NCI-H2029 (cell line): ENCODE measurements at regions not wholly inside any gene's neighbourhood (a gene's known extent, or its start where the extent isn't known, plus 50 kb on each side); places are given as distances from the start of the nearest gene placed in this dataset.

Experiments used
- DNase-seq: peaks from one replicate; lab custom pipeline; 2025; lab: John Stamatoyannopoulos, UW

- DNase-seq, result peak; percentile 56
Observed at GRCh38 chr7:25360451-25360850, 132.2 kb upstream of the NPVF start.

- DNase-seq, result no peak
Observed at GRCh38 chr7:25361387-25361786, 133.1 kb upstream of the NPVF start.

GRCh38 chr7:25361863-25362262 lies 133.6 kb upstream of the NPVF start:
- peak; percentile 9 for DNase-seq

GRCh38 chr7:25368599-25369201 lies 140.4 kb upstream of the NPVF start:
- no peak for DNase-seq

- peak; percentile 15 for DNase-seq
Observed at GRCh38 chr7:25369786-25370185, 141.5 kb upstream of the NPVF start.

GRCh38 chr7:25371972-25372371 lies 143.7 kb upstream of the NPVF start:
- DNase-seq, result no peak

- no peak for DNase-seq
Observed at GRCh38 chr7:25375805-25376600, 147.7 kb upstream of the NPVF start.

GRCh38 chr7:25379351-25380300 lies 151.3 kb upstream of the NPVF start:
- DNase-seq, result no peak

GRCh38 chr7:25381818-25382589 lies 153.7 kb upstream of the NPVF start:
- DNase-seq, result no peak

- no peak for DNase-seq
Observed at GRCh38 chr7:25382869-25383268, 154.6 kb upstream of the NPVF start.

GRCh38 chr7:25383402-25383801 lies 155.1 kb upstream of the NPVF start:
- DNase-seq, result no peak

- no peak for DNase-seq
Observed at GRCh38 chr7:25384788-25385505, 156.7 kb upstream of the NPVF start.

- peak; percentile 61 for DNase-seq
Observed at GRCh38 chr7:25385506-25386136, 157.3 kb upstream of the NPVF start.

- no peak for DNase-seq
Observed at GRCh38 chr7:25386311-25386744, 158.0 kb upstream of the NPVF start.

GRCh38 chr7:25388681-25389080 lies 160.4 kb upstream of the NPVF start:
- peak; percentile 12 for DNase-seq

GRCh38 chr7:25389489-25390106 lies 161.3 kb upstream of the NPVF start:
- peak; percentile 36 for DNase-seq

- DNase-seq, result no peak
Observed at GRCh38 chr7:25391295-25391861, 163.1 kb upstream of the NPVF start.

GRCh38 chr7:25391961-25392587 lies 163.8 kb upstream of the NPVF start:
- DNase-seq, result no peak
